GM18951 (cell line): ENCODE measurements at regions not wholly inside any gene's neighbourhood (a gene's known extent, or its start where the extent isn't known, plus 50 kb on each side); places are given as distances from the start of the nearest gene placed in this dataset.

Source experiments
- POLR2A ChIP-seq: IDR thresholded peaks from 4 replicates; pipeline ENCODE4 v1.6.1; 2011; ENCODE audit warnings: mild to moderate bottlenecking; ENCODE audit not compliant: insufficient read length, insufficient read depth; ENCODE audit errors: extremely low read depth
- in situ Hi-C: fragments of 300-500 bp; cut with MboI; formaldehyde crosslinking; loops from one replicate; pipeline ENCODE4 v1.12.0; 2022; ENCODE audit warnings: low sequenced_read_pairs, mixed read lengths, inconsistent platforms; ENCODE audit not compliant: unreplicated experiment

- in situ Hi-C loops: loop anchor here (25.0 kb wide), 1 partner anchor 753 kb away; no protein-coding TSS in a partner anchor
- TF ChIP-seq POLR2A: no peak
Observed at GRCh38 chr14:55734731-55735130, 154.7 kb downstream of the KTN1 start.

GRCh38 chr14:55739967-55740648 is 160.1 kb downstream of the KTN1 start:
- no peak for TF ChIP-seq POLR2A
- in situ Hi-C loops: loop anchor here (25.0 kb wide), 1 partner anchor 747 kb away; no protein-coding TSS in a partner anchor

GRCh38 chr14:55740649-55740989 is 160.6 kb downstream of the KTN1 start:
- no peak for TF ChIP-seq POLR2A
- in situ Hi-C loops: loop anchor here (25.0 kb wide), 1 partner anchor 747 kb away; no protein-coding TSS in a partner anchor

DNA sequence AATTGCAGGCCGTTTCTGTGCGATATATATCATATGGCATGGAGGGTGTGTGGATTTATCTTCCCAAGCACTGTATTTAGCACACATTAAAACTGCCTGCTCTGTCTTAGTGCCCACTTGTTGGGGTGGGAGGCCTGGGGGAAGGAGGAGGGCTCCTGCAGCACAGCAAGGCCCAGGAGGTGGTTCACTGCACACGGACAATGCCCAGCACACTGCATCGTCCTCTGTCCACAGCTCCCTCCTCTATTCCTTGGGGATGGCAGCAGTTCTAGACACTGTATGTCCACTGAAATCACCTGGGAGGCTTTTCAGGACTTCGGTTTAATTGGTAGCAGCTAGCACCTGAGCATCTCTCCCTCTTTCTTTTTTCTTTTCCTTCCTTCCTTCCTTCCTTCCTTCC is 161.2 kb downstream of the KTN1 start:
- no peak for TF ChIP-seq POLR2A
- in situ Hi-C loops: loop anchor here (25.0 kb wide), 1 partner anchor 746 kb away; no protein-coding TSS in a partner anchor

- in situ Hi-C loops: loop anchor here (25.0 kb wide), 1 partner anchor 744 kb away; no protein-coding TSS in a partner anchor
Observed at GRCh38 chr14:55743551-55743950, 163.5 kb downstream of the KTN1 start.

GRCh38 chr14:55744321-55744720 is 164.3 kb downstream of the KTN1 start:
- no peak for TF ChIP-seq POLR2A
- in situ Hi-C loops: loop anchor here (25.0 kb wide), 1 partner anchor 743 kb away; no protein-coding TSS in a partner anchor

More at GRCh38 chr14:55743551-55743950, 163.5 kb downstream of the KTN1 start:
- TF ChIP-seq POLR2A: no peak

DNA sequence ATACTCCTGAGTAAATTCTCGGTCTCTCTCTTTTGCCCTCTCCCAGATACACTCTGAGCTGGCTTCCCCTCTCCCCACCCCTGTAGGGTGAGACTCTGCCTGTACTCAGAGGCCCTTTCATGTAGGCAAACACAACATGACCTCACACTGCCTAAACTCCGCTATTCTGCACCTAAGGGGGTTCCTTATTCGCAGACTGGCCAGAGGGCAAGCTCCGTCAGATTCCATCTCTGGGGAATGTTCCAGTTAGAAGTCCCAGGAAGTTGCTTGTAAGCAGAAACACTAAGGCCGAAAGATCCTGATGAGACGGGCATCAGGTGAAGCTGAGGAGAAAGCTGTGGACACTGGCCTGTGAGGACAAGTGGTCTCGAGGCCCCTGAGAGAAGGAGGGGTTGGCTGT is 165.9 kb downstream of the KTN1 start:
- no peak for TF ChIP-seq POLR2A
- in situ Hi-C loops: loop anchor here (25.0 kb wide), 1 partner anchor 741 kb away; no protein-coding TSS in a partner anchor

DNA sequence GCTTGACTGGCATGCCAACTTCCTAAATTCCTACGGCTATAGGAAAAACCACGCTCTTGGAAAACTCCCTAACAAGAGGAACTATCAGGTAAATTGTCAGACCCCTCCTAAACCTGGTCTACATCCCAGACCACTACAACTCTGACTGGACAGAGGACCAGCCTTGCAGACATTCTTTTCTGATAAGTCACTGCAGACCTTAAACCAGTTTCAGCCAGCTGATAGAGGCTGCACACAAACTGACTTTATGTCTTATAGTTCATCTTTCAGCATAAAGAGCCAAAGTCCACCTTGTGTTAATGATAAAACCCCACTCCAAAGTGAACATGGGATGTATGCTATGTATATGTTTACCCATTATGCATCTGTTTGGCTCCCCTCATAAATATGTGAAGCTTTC is 166.6 kb downstream of the KTN1 start:
- TF ChIP-seq POLR2A: no peak
- in situ Hi-C loops: loop anchor here (25.0 kb wide), 1 partner anchor 741 kb away; no protein-coding TSS in a partner anchor

GRCh38 chr14:55747186-55747585 is 167.2 kb downstream of the KTN1 start:
- TF ChIP-seq POLR2A: no peak
- in situ Hi-C loops: loop anchor here (25.0 kb wide), 1 partner anchor 740 kb away; no protein-coding TSS in a partner anchor

- no peak for TF ChIP-seq POLR2A
- in situ Hi-C loops: loop anchor here (25.0 kb wide), 1 partner anchor 738 kb away; no protein-coding TSS in a partner anchor
Observed at GRCh38 chr14:55749201-55749812, 169.3 kb downstream of the KTN1 start.

- in situ Hi-C loops: loop anchor here (25.0 kb wide), 1 partner anchor 737 kb away; no protein-coding TSS in a partner anchor
- TF ChIP-seq POLR2A: no peak
Observed at GRCh38 chr14:55749946-55750345, 169.9 kb downstream of the KTN1 start.

DNA sequence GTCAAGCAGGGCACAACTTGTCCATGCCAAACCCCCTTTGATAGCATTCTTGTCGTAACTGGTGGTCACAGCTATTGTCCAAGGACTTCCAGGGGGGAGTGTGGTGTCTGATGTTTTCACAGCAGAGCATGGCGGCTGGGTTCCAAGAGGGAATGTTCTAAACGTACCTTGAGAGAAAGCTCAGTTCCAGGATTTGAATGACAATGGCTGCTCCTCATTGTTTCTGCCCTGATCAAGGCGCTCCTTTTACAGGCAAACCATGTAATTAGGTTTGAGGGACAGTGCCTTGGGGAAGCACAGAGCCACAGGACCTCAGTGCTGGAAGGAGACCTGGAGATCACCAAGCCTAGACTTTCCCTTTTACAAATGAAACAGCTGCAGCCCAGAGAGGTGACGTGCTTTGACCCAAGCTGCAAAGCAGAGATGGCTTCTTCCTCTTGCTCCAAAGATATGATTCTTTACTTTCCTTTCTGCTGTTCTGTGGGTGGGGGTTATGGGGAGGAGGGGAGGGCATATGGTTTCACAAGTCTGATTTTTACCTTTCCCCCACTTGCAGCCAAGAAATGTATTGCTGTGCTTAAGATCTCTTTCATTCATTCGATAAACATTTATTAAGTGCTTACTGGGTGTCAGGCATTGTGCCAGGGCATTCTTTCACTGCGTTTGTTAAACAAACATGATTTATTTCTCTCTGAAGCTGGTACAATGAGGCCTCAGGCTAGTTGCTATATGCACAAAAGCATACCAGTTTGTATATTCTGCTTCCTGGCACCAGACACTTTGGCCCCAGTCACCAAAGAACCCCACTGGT is 172.8 kb downstream of the KTN1 start:
- in situ Hi-C loops: no loop called here
- no peak for TF ChIP-seq POLR2A

- in situ Hi-C loops: no loop called here
- no peak for TF ChIP-seq POLR2A
Observed at GRCh38 chr14:55754471-55754870, 174.5 kb downstream of the KTN1 start.
